Thyroid gland (tissue), 4 donors: ENCODE measurements at regions not wholly inside any gene's neighbourhood (a gene's known extent, or its start where the extent isn't known, plus 50 kb on each side); places are given as distances from the start of the nearest gene placed in this dataset.
"Not testable (repeated sequence)": the region's sequence is repeated elsewhere in the genome, so short reads cannot be mapped to it uniquely, and the experiment has no call there.

Source experiments
- POLR2A ChIP-seq, 2 donors: fragments of 450-650 bp; IDR thresholded peaks; one replicate each; pipeline ENCODE4 v1.6.1; 2017; ENCODE audit warnings: antibody characterized with exemption in 2 of 2, mild to moderate bottlenecking in 2 of 2, moderate library complexity in 1 of 2
- TF ChIP-seq, protein P1 (sequence below), 6 experiments: fragments of 200-600 bp in 3 of 6; fragments of 450-650 bp in 3 of 6; sonication (generic) in 3 of 6; IDR thresholded peaks; one replicate each; pipeline ENCODE4 v1.5.1; 2016 to 2019; ENCODE audit warnings: antibody characterized with exemption in 6 of 6, mild to moderate bottlenecking in 2 of 6, inconsistent platforms in 1 of 6, moderate library complexity in 1 of 6

- TF ChIP-seq POLR2A (IDR thresholded peaks at IDR 0.05): not testable (repeated sequence)
- TF ChIP-seq, protein P1, sequence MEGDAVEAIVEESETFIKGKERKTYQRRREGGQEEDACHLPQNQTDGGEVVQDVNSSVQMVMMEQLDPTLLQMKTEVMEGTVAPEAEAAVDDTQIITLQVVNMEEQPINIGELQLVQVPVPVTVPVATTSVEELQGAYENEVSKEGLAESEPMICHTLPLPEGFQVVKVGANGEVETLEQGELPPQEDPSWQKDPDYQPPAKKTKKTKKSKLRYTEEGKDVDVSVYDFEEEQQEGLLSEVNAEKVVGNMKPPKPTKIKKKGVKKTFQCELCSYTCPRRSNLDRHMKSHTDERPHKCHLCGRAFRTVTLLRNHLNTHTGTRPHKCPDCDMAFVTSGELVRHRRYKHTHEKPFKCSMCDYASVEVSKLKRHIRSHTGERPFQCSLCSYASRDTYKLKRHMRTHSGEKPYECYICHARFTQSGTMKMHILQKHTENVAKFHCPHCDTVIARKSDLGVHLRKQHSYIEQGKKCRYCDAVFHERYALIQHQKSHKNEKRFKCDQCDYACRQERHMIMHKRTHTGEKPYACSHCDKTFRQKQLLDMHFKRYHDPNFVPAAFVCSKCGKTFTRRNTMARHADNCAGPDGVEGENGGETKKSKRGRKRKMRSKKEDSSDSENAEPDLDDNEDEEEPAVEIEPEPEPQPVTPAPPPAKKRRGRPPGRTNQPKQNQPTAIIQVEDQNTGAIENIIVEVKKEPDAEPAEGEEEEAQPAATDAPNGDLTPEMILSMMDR (IDR thresholded peaks at IDR 0.05): not testable (repeated sequence)
Measured at GRCh38 chr13:18741696-18742095, 439.9 kb downstream of the TUBA3C start.
